GM23338 (cell line): ENCODE measurements at regions not wholly inside any gene's neighbourhood (a gene's known extent, or its start where the extent isn't known, plus 50 kb on each side); places are given as distances from the start of the nearest gene placed in this dataset.

Experiments used
- CTCF ChIP-seq, 2 experiments: fragments of 200-600 bp in 1 of 2; sonication (generic) in 1 of 2; conservative IDR thresholded peaks; 2 replicates each; pipeline versions ENCODE4 v1.5.1 to v1.6.1; 2016 to 2017; ENCODE audit warnings: antibody characterized with exemption in 2 of 2, low read depth in 2 of 2, mild to moderate bottlenecking in 2 of 2, moderate library complexity in 1 of 2
- EZH2 ChIP-seq: fragments of 200-600 bp; sonication (generic); IDR thresholded peaks from one replicate; pipeline ENCODE4 v1.8.0; 2017; ENCODE audit warnings: antibody characterized with exemption, mild to moderate bottlenecking, low read depth; ENCODE audit not compliant: unreplicated experiment
- EZH2phosphoT487 ChIP-seq: fragments of 200-600 bp; sonication (generic); IDR thresholded peaks from one replicate; pipeline ENCODE4 v1.8.1; 2018; ENCODE audit warnings: antibody characterized with exemption; ENCODE audit not compliant: unreplicated experiment
- JUNB ChIP-seq: IDR thresholded peaks from one replicate; pipeline ENCODE4 v1.6.1; 2016; ENCODE audit warnings: antibody characterized with exemption; ENCODE audit not compliant: unreplicated experiment
- POLR2AphosphoS5 ChIP-seq: IDR thresholded peaks from 2 replicates; pipeline ENCODE4 v1.6.1; 2016; ENCODE audit warnings: antibody characterized with exemption, low read depth
- REST ChIP-seq: IDR thresholded peaks from one replicate; pipeline ENCODE4 v1.6.1; 2018; ENCODE audit warnings: antibody characterized with exemption; ENCODE audit not compliant: unreplicated experiment
- ZNF462 ChIP-seq: fragments of 250-450 bp; sonication (Bioruptor Pico); IDR thresholded peaks from 2 replicates; pipeline ENCODE4 v1.5.0; 2020; ENCODE audit warnings: mild to moderate bottlenecking, moderate library complexity

DNA sequence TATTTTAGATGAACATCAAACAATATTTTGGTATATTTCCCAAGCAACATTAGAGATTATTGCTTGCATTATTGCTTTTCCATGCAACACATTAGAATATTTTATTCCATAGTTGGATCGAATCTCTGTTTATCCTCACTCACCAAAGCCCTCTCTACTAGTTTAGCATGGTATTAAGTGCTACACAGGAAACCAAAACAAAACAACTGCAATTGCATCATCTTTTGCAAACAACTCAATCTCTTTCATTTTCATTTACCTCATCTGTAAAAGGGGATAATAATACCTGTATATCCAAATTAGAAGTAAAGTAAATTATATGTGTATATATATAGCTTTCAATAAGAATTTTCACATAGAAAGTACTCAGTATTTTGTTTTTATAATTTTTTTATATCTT is 147.8 kb upstream of the PCDH9 start:
- TF ChIP-seq CTCF (conservative IDR thresholded peaks at IDR 0.05; ENCODE audit: low read depth in 2 of 2), result no peak
- no peak for TF ChIP-seq EZH2
- TF ChIP-seq REST, result no peak
- no peak for TF ChIP-seq EZH2phosphoT487
- no peak for TF ChIP-seq JUNB
- TF ChIP-seq POLR2AphosphoS5, result no peak
- no peak for TF ChIP-seq ZNF462 (CRISPR knock-in tag)
